Keratinocyte (primary cell): ENCODE measurements at regions not wholly inside any gene's neighbourhood (a gene's known extent, or its start where the extent isn't known, plus 50 kb on each side); places are given as distances from the start of the nearest gene placed in this dataset.

Experiments used
- DNase-seq: peaks from one replicate; pipeline ENCODE4 v3.0.0-alpha.2; 2011; ENCODE audit warnings: low read depth, missing footprints, low spot score
- FAIRE-seq: peaks from 2 replicates; lab custom pipeline; 2011; peaks lifted over from hg19 to GRCh38; lab: Jason Lieb, UNC
- H2AFZ ChIP-seq: 2 replicates; pipeline ENCODE4 v1.6.0; 2012; ENCODE audit warnings: low read length, control low read depth, inconsistent platforms; ENCODE audit not compliant: control insufficient read depth
- H3K27ac ChIP-seq: 2 replicates; pipeline ENCODE4 v1.5.1; 2011; ENCODE audit warnings: low read length; ENCODE audit not compliant: control insufficient read depth, insufficient read depth
- H3K27me3 ChIP-seq: 3 replicates; pipeline ENCODE4 v1.6.0; 2011; ENCODE audit warnings: low read length; ENCODE audit not compliant: control insufficient read depth, insufficient read depth; ENCODE audit errors: extremely low read depth
- H3K36me3 ChIP-seq, 2 experiments: 2 replicates in 1 of 2; 3 replicates in 1 of 2; pipeline ENCODE4 v1.5.1; 2011; ENCODE audit warnings: low read length in 2 of 2, mild to moderate bottlenecking in 1 of 2; ENCODE audit not compliant: control insufficient read depth in 2 of 2, insufficient read depth in 2 of 2; ENCODE audit errors: extremely low read depth in 1 of 2
- H3K4me1 ChIP-seq: 3 replicates; pipeline ENCODE4 v1.5.1; 2011; ENCODE audit warnings: low read length; ENCODE audit not compliant: control insufficient read depth, insufficient read depth; ENCODE audit errors: extremely low read depth
- H3K4me2 ChIP-seq: 3 replicates; pipeline ENCODE4 v1.6.0; 2011; ENCODE audit warnings: low read depth, low read length; ENCODE audit not compliant: control insufficient read depth, insufficient read depth; ENCODE audit errors: extremely low read depth
- H3K4me3 ChIP-seq, 3 experiments: fragments of 200-600 bp in 1 of 3; sonication (generic) in 1 of 3; 2 replicates in 2 of 3; 3 replicates in 1 of 3; pipeline ENCODE4 v1.5.1; 2011 to 2016; ENCODE audit warnings: low read length in 3 of 3, mild to moderate bottlenecking in 3 of 3, control low read depth in 2 of 3, inconsistent platforms in 1 of 3, low read depth in 1 of 3, mixed read lengths in 1 of 3, mixed run types in 1 of 3, moderate library complexity in 1 of 3; ENCODE audit not compliant: control insufficient read depth in 2 of 3, insufficient read depth in 2 of 3; ENCODE audit errors: extremely low read depth in 1 of 3
- H3K79me2 ChIP-seq: 2 replicates; pipeline ENCODE4 v1.6.0; 2012; ENCODE audit warnings: low read length; ENCODE audit not compliant: control insufficient read depth, insufficient read depth
- H3K9ac ChIP-seq: 3 replicates; pipeline ENCODE4 v1.6.0; 2011; ENCODE audit warnings: low read length; ENCODE audit not compliant: control insufficient read depth, insufficient read depth; ENCODE audit errors: extremely low read depth
- H3K9me1 ChIP-seq: 3 replicates; pipeline ENCODE4 v1.6.0; 2011; ENCODE audit warnings: low read length; ENCODE audit not compliant: control insufficient read depth, insufficient read depth; ENCODE audit errors: extremely low read depth
- H3K9me3 ChIP-seq: 2 replicates; pipeline ENCODE4 v1.5.1; 2012; ENCODE audit warnings: low read depth, low read length; ENCODE audit not compliant: control insufficient read depth
- H4K20me1 ChIP-seq: 3 replicates; pipeline ENCODE4 v1.6.0; 2011; ENCODE audit warnings: low read length; ENCODE audit not compliant: control insufficient read depth, insufficient read depth; ENCODE audit errors: extremely low read depth
- EZH2 ChIP-seq: IDR thresholded peaks from one replicate; pipeline ENCODE4 v1.6.1; 2012; ENCODE audit warnings: inconsistent platforms, mild to moderate bottlenecking, low read length, moderate library complexity
- dilution Hi-C: fragments of 300-500 bp; cut with MboI; formaldehyde crosslinking; loops from one replicate; pipeline ENCODE4 v1.7.0; 2020; ENCODE audit warnings: low sequenced_read_pairs; ENCODE audit not compliant: extremely low pct_ligation_motif_present
- TF ChIP-seq, protein P1 (sequence below), 3 experiments: IDR thresholded peaks in 1 of 3; conservative IDR thresholded peaks in 1 of 3; optimal IDR thresholded peaks in 1 of 3; 2 replicates in 2 of 3; 3 replicates in 1 of 3; pipeline versions ENCODE3 to v1.5.1; 2011; ENCODE audit warnings: low read length in 3 of 3, mild to moderate bottlenecking in 3 of 3, moderate library complexity in 2 of 3, control low read depth in 1 of 3, inconsistent platforms in 1 of 3; ENCODE audit not compliant: insufficient read depth in 2 of 3; ENCODE audit errors: extremely low read depth in 1 of 3

DNA sequence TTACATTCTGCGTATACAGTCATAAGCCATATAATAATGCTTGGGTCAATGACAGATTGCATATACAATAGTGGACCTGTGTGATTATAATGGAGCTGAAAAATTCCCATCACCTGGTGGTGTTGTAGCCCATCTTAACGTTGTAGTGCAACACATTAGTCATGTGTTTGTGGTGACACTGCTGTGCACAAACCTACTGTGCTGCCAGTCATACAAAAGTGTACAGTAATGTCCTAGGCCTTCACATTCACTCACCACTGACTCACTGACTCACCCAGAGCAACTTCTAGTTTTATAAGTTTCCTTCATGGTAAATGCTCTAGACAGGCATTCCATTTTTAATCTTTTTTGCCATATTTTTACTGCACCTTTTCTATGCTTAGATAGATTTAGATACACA, 194.8 kb upstream of the SEL1L start:
- DNase-seq = no peak
- Histone ChIP-seq H3K27ac (no peak overlapping the region), H3K4me2 (no peak overlapping the region)

GRCh38 chr14:81729622-81730021, 196.0 kb upstream of the SEL1L start:
- Histone ChIP-seq H3K9me3 (no peaks in the 10 kb centered on the region), H2AFZ (no peak overlapping the region), H3K27ac (no peak overlapping the region), H3K9me1 (no peaks in the 10 kb centered on the region), H3K9ac (no peak overlapping the region), H3K36me3 (no peaks in the 10 kb centered on the region), H3K27me3 (no peaks in the 10 kb centered on the region), H3K4me1 (no peaks in the 10 kb centered on the region), H3K79me2 (no peaks in the 10 kb centered on the region), H3K4me2 (no peak overlapping the region), H4K20me1 (no peaks in the 10 kb centered on the region), H3K4me3 (no peak overlapping the region)
- TF ChIP-seq EZH2 = no peak
- TF ChIP-seq, protein P1, sequence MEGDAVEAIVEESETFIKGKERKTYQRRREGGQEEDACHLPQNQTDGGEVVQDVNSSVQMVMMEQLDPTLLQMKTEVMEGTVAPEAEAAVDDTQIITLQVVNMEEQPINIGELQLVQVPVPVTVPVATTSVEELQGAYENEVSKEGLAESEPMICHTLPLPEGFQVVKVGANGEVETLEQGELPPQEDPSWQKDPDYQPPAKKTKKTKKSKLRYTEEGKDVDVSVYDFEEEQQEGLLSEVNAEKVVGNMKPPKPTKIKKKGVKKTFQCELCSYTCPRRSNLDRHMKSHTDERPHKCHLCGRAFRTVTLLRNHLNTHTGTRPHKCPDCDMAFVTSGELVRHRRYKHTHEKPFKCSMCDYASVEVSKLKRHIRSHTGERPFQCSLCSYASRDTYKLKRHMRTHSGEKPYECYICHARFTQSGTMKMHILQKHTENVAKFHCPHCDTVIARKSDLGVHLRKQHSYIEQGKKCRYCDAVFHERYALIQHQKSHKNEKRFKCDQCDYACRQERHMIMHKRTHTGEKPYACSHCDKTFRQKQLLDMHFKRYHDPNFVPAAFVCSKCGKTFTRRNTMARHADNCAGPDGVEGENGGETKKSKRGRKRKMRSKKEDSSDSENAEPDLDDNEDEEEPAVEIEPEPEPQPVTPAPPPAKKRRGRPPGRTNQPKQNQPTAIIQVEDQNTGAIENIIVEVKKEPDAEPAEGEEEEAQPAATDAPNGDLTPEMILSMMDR (optimal IDR thresholded peaks at IDR 0.05 in 1 of 3, IDR thresholded peaks at IDR 0.05 in 1 of 3, conservative IDR thresholded peaks at IDR 0.05 in 1 of 3; ENCODE audit: extremely low read depth in 1 of 3, insufficient read depth in 2 of 3, low read length in 3 of 3) = no peak
- dilution Hi-C loops = no loop called here
- FAIRE-seq (no peak), DNase-seq (no peak)

More for the DNA sequence above, 194.8 kb upstream of the SEL1L start:
- Histone ChIP-seq H3K9ac (no peak overlapping the region), H3K79me2 (no peaks in the 10 kb centered on the region), H4K20me1 (no peaks in the 10 kb centered on the region), H3K9me3 (no peaks in the 10 kb centered on the region), H3K4me1 (no peaks in the 10 kb centered on the region), H3K9me1 (no peaks in the 10 kb centered on the region), H3K27me3 (no peaks in the 10 kb centered on the region), H3K4me3 (no peak overlapping the region), H2AFZ (no peak overlapping the region), H3K36me3 (no peaks in the 10 kb centered on the region)
- dilution Hi-C loops = no loop called here
- no peak for TF ChIP-seq EZH2
- TF ChIP-seq, protein P1 (optimal IDR thresholded peaks at IDR 0.05 in 1 of 3, IDR thresholded peaks at IDR 0.05 in 1 of 3, conservative IDR thresholded peaks at IDR 0.05 in 1 of 3; ENCODE audit: extremely low read depth in 1 of 3, insufficient read depth in 2 of 3, low read length in 3 of 3) = no peak
- FAIRE-seq = no peak
